HG03442 (cell line): ENCODE measurements at regions not wholly inside any gene's neighbourhood (a gene's known extent, or its start where the extent isn't known, plus 50 kb on each side); places are given as distances from the start of the nearest gene placed in this dataset.

Experiments used
- ATAC-seq: cut with Tn5 transposase; IDR thresholded peaks from one replicate; pipeline ENCODE4 v1.9.1; 2021; ENCODE audit warnings: mild to moderate bottlenecking, moderate library complexity; ENCODE audit not compliant: unreplicated experiment

- no peak for ATAC-seq
Measured at GRCh38 chr18:41269294-41269693, 685.7 kb upstream of the PIK3C3 start.

- ATAC-seq, result no peak
Measured at GRCh38 chr18:41268271-41268670, 686.8 kb upstream of the PIK3C3 start.

GRCh38 chr18:41266616-41267015 is 688.4 kb upstream of the PIK3C3 start:
- ATAC-seq, result no peak

GRCh38 chr18:41266204-41266603 is 688.8 kb upstream of the PIK3C3 start:
- no peak for ATAC-seq

- no peak for ATAC-seq
Measured at GRCh38 chr18:41265047-41265446, 690.0 kb upstream of the PIK3C3 start.

GRCh38 chr18:41263956-41264355 is 691.1 kb upstream of the PIK3C3 start:
- no peak for ATAC-seq

GRCh38 chr18:41262688-41263087 is 692.3 kb upstream of the PIK3C3 start:
- no peak for ATAC-seq

GRCh38 chr18:41244591-41245037 is 710.4 kb upstream of the PIK3C3 start:
- ATAC-seq, result no peak

GRCh38 chr18:41237317-41237716 is 717.7 kb upstream of the PIK3C3 start:
- no peak for ATAC-seq

- no peak for ATAC-seq
Measured at GRCh38 chr18:41231681-41232080, 723.4 kb upstream of the PIK3C3 start.

GRCh38 chr18:41227993-41228392 is 727.0 kb upstream of the PIK3C3 start:
- ATAC-seq, result no peak

GRCh38 chr18:41226911-41227310 is 728.1 kb upstream of the PIK3C3 start:
- ATAC-seq, result no peak

GRCh38 chr18:41226186-41226585 is 728.8 kb upstream of the PIK3C3 start:
- ATAC-seq, result no peak

- no peak for ATAC-seq
Measured at GRCh38 chr18:41216341-41217003, 738.6 kb upstream of the PIK3C3 start.

GRCh38 chr18:41207706-41208105 is 747.3 kb upstream of the PIK3C3 start:
- no peak for ATAC-seq

- ATAC-seq, result no peak
Measured at GRCh38 chr18:41206341-41206830, 748.6 kb upstream of the PIK3C3 start.

GRCh38 chr18:41199212-41199611 is 755.8 kb upstream of the PIK3C3 start:
- ATAC-seq, result no peak

GRCh38 chr18:41197967-41198366 is 757.1 kb upstream of the PIK3C3 start:
- no peak for ATAC-seq

- no peak for ATAC-seq
Measured at GRCh38 chr18:41170346-41170745, 784.7 kb upstream of the PIK3C3 start.

GRCh38 chr18:41165625-41166024 is 789.4 kb upstream of the PIK3C3 start:
- ATAC-seq, result no peak

- no peak for ATAC-seq
Measured at GRCh38 chr18:41162781-41163180, 792.3 kb upstream of the PIK3C3 start.

- no peak for ATAC-seq
Measured at GRCh38 chr18:41162191-41162590, 792.8 kb upstream of the PIK3C3 start.
